Hematopoietic multipotent progenitor cell treated with erythropoietin and hydrocortisone succinate and interleukin-3 and kit ligand, for 8 days (in vitro differentiated cells): ENCODE measurements at regions not wholly inside any gene's neighbourhood (a gene's known extent, or its start where the extent isn't known, plus 50 kb on each side); places are given as distances from the start of the nearest gene placed in this dataset.
A peak's percentile ranks its signal among the peaks of the same experiment; 100 is the strongest.

ENCODE experiments used
- DNase-seq: peaks from one replicate; pipeline ENCODE4 v3.0.0-alpha.2; 2015

- DNase-seq, result no peak
Measured at GRCh38 chr3:10585945-10586344, 80.6 kb upstream of the ATP2B2 start.

GRCh38 chr3:10594915-10595314, 89.5 kb upstream of the ATP2B2 start:
- DNase-seq, result peak; percentile 87

GRCh38 chr3:10596746-10597448, 91.5 kb upstream of the ATP2B2 start:
- no peak for DNase-seq

- DNase-seq, result no peak
Measured at GRCh38 chr3:10597733-10598132, 92.3 kb upstream of the ATP2B2 start.

GRCh38 chr3:10599017-10599416, 93.6 kb upstream of the ATP2B2 start:
- no peak for DNase-seq

- no peak for DNase-seq
Measured at GRCh38 chr3:10599444-10599843, 94.1 kb upstream of the ATP2B2 start.

GRCh38 chr3:10600296-10600714, 94.9 kb upstream of the ATP2B2 start:
- no peak for DNase-seq

GRCh38 chr3:10600726-10601125, 95.3 kb upstream of the ATP2B2 start:
- DNase-seq, result no peak

- DNase-seq, result no peak
Measured at GRCh38 chr3:10601151-10601856, 95.9 kb upstream of the ATP2B2 start.

- DNase-seq, result no peak
Measured at GRCh38 chr3:10601857-10602230, 96.5 kb upstream of the ATP2B2 start.

- DNase-seq, result no peak
Measured at GRCh38 chr3:10602271-10602670, 96.9 kb upstream of the ATP2B2 start.

- no peak for DNase-seq
Measured at GRCh38 chr3:10602769-10603768, 97.7 kb upstream of the ATP2B2 start.

GRCh38 chr3:10609134-10609533, 103.7 kb upstream of the ATP2B2 start:
- DNase-seq, result no peak

- DNase-seq, result no peak
Measured at GRCh38 chr3:10614168-10614567, 108.8 kb upstream of the ATP2B2 start.

- DNase-seq, result no peak
Measured at GRCh38 chr3:10615715-10616114, 110.3 kb upstream of the ATP2B2 start.

- DNase-seq, result no peak
Measured at GRCh38 chr3:10616321-10616720, 110.9 kb upstream of the ATP2B2 start.

GRCh38 chr3:10619989-10620832, 114.8 kb upstream of the ATP2B2 start:
- no peak for DNase-seq

GRCh38 chr3:10620833-10621082, 115.4 kb upstream of the ATP2B2 start:
- DNase-seq, result no peak

GRCh38 chr3:10623578-10624275, 118.3 kb upstream of the ATP2B2 start:
- DNase-seq, result no peak

GRCh38 chr3:10625323-10625722, 119.9 kb upstream of the ATP2B2 start:
- no peak for DNase-seq

GRCh38 chr3:10627884-10628572, 122.6 kb upstream of the ATP2B2 start:
- no peak for DNase-seq
